NCI-H1436 treated with DMSO at 0.1 percent for 48 hours (cell line): ENCODE measurements at regions not wholly inside any gene's neighbourhood (a gene's known extent, or its start where the extent isn't known, plus 50 kb on each side); places are given as distances from the start of the nearest gene placed in this dataset.
"Not testable (repeated sequence)": the region's sequence is repeated elsewhere in the genome, so short reads cannot be mapped to it uniquely, and the experiment has no call there.

Source experiments
- DNase-seq: peaks from one replicate; lab custom pipeline; 2025; lab: John Stamatoyannopoulos, UW

GRCh38 chr15:91622235-91622634, 231.3 kb upstream of the SLCO3A1 start:
- DNase-seq: no peak

- no peak for DNase-seq
These were observed 230.7 kb upstream of the SLCO3A1 start for GRCh38 chr15:91622711-91623342.

DNA sequence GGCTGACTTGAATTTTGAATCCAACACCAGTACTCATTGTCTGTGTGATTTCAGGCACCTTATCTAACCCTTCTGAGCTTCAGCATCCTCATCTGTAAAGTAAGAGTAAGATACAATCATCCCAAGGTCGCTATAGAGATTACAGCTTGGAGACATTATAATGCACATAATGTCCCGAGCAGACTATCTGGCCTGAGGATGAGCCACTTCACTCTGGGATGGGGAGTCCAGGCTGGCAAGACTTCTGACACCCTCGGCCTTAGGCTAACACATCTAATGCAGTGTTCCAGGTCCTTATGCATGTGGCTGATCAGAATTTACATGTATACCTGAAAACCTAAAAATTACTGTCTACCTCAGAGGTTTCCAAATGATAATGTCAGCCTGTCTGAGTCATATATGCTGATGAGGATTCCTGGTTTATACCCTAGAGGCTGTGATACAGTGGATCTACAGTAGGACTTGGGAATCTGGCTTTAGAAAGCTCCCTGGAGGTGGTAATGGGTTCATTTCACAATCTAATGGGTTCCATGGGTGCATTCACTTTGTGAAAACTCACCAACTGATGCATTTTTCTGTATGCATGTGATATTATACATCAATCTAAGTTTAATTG, 229.0 kb upstream of the SLCO3A1 start:
- no peak for DNase-seq

GRCh38 chr15:91625506-91625905, 228.0 kb upstream of the SLCO3A1 start:
- DNase-seq: no peak

GRCh38 chr15:91627473-91628278, 225.8 kb upstream of the SLCO3A1 start:
- no peak for DNase-seq

DNA sequence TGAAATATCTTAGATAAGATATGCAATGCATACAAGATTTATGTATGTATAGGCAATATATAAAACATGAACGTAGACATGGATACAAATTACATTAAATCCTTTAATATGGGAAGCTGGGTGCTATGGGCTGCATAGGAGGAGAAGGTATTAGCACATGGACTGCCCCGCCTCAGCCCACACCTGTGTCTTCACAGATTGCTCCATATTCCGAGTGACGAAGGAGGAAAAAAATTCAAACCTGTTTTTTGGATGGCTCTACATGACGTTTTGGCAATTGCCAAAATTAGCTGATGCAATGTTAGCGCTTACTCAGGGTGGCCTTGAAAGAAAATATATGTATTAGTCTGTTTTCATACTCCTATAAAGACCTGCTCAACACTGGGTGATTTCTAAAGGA, 223.4 kb upstream of the SLCO3A1 start:
- DNase-seq: no peak

DNA sequence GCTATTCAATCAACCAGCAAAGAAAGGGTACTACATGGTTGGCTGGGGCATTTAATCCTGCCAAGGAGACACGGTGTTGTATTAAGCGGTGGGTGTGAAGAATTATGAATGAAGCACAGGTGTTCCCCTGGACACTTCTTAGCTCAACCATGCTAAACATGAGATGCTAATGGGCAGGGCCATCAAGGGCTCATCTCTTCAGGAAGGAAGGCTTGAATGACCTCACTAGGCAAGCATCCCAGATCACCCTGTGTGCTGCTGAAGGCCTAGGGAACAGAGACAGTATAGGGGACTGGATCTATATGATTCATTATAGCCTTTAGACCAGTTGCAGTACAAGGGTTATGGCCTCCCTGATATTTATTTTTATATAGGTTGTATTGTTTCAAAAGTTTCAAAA, 221.3 kb upstream of the SLCO3A1 start:
- DNase-seq: no peak

GRCh38 chr15:91632981-91633380, 220.5 kb upstream of the SLCO3A1 start:
- DNase-seq: no peak

DNA sequence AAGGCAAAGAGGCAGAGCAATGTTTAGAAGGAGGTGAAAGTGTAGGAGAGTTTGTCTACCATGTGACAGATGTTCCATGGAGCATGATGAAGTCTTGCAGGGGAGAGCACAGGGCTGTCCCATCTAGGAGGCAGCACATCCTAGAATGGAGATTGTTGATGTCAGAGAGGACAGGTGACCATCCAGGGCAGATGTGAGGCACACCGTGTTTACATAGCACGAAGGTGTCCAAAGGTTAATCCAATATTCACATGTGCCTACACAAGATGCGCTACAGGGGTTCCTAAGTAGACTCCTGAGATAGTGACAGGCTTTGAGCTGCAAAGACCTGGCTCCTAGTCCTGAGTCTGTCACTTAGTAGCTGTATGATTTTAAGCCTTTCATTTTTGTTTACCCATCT, 219.3 kb upstream of the SLCO3A1 start:
- DNase-seq: no peak

DNA sequence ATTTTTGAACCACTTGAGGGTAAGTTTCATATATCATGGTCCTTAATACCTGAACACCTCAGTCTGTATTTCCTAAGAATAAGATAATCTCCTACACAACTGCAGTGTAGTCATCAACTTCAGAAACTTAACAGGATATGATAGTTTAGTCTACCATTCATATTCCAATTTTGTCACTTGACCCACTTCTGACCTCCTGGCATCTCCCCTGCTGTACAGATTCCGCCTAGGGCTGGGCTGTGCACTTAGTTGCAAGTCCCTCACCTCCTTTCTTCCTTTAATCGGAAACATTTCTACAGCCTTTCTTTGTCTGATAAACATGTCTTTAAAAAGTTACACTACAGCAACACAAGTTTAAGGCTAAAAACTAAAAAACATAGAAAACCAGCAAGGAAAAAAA, 218.4 kb upstream of the SLCO3A1 start:
- no peak for DNase-seq

- DNase-seq: no peak
These were observed 217.9 kb upstream of the SLCO3A1 start for GRCh38 chr15:91635641-91636040.

DNA sequence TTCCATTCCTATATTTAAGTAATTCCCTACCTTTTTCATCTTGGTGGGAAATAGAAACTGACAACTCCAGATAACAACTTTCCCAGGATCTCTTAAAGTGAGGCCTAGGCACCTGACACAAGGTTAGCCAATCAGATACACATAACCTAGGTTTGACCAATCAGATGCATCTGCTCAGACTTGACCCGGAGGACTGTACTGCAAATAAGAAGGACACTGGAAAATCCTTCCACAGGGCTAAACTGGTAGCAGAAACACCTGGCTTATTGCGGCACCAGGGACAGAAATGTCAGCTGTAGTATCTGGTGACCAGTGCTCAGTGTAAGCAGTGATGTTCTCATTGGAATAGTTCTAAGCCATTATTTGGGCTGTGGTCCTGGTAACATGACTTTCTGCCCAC, 204.5 kb upstream of the SLCO3A1 start:
- DNase-seq: no peak

DNA sequence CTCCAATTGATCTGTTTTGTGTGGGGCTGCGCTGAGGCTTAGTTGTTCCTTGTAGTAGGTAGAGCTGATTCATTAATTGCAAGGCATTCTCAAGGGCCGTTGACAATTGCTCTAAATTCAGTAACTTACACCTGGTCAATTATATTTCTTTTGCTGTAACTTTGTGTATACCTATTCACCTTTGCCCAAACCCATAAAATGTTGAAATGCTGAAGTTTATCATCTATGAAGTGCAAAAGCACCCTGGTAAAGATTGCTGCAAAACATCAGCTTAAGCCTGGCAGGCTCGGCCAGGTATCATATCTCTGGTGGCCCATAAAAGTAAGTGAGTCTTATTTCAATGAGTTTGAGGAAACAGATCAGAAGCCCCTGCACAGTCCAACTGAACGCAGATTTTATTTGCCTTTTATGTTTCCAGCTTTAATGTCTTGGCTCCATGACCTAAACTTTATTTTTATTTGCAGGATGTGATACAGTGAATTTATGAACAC, 203.6 kb upstream of the SLCO3A1 start:
- no peak for DNase-seq

DNA sequence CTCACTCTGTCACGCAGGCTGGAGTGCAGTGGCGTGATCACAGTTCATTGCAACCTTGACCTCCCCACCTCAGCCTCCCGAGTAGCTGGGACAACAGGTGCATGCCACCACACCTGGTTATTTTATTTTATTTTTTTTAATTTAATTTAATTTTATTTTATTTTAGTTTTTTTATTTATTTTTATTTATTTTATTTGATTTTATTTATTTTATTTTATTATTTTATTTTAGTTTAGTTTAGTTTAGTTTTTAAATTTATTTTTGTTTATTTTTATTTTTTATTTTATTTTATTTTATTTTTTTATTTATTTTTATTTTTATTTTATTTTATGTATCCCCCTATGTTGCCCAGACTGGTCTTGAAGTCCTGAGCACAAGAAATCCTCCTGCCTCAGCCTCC, 202.3 kb upstream of the SLCO3A1 start:
- no peak for DNase-seq

DNA sequence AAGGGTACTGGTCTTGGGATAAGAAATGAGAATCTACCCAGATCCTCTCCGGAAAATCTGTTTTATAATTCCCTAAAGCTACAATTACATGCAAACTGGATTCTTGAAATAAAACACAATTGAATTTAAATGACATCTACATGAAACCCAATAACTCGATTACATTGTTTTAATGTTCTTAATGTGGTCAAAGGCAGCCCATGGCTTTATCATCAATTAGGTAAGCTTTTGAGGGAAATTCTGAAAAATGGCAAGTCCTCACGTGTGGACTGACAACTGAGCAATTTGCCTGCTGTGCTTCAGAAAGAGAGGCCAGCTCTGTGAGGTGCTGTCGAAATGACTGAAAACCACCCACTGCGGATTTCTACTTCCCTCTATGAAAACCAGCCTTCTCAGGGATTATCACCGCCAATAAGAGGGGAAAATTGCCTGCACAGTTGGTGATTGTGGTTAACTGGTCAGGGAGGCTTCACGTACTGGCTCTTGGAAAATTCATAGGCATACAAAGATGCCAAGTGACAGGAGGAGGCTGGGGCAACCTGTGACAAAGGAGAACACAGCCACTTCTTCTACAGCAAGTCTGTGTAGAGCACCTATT, 200.8 kb upstream of the SLCO3A1 start:
- no peak for DNase-seq

GRCh38 chr15:91655563-91656290, 197.8 kb upstream of the SLCO3A1 start:
- DNase-seq: not testable (repeated sequence)

DNA sequence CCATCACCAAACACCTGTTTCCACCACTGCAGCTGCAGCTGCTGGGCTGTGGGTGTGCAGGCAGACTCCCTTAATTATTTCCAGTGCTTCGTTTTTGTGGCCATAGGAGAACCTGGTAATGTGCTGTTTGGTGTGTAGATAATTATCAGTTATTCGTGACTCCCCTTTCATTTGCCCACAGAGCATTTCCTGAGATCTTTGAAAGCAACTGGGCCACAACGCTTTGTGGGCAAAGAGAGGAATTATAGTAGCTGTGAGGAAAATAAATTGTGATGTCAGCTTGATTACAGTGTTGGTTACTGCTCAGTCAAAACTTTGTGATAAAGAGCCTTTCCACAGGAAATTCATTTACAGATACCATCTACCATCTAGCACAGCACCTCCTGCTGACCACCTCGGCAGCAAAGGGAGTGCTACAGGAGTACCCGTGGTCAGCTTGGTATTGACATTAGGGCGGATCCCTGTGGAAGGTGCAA, 193.3 kb upstream of the SLCO3A1 start:
- DNase-seq: no peak

DNA sequence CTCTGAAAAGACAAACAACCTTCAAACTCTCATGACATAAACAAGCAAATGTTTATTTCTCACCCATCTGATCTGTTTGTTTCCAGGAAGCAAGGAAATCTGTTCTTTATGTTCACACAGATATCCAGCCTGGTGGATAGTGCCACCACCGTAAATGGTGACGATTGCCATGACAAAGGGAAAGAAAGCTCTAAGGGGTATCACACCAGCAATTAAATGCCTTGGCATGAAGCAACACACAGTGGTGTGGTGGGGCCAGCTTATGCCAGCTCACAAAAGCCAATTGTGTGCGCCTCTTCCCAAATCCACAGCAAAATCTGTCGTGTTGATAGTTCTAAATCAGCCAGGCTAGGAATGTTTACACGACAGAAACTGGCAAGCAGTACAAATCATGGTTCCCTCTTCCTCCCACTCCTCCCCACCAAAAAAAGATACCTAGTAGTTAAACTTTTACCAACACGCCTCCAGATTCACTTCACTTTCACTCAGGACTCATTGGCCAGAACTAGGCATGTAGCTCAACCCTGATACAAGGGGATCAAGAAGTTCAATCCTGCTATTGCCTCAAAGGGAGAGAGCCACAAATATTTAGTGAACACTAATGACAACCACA, 189.2 kb upstream of the SLCO3A1 start:
- DNase-seq: no peak

- DNase-seq: no peak
These were observed 188.3 kb upstream of the SLCO3A1 start for GRCh38 chr15:91665212-91665611.

- DNase-seq: no peak
These were observed 185.1 kb upstream of the SLCO3A1 start for GRCh38 chr15:91668370-91668769.

GRCh38 chr15:91670108-91670507, 183.4 kb upstream of the SLCO3A1 start:
- DNase-seq: no peak
